Stimulated activated naive CD8-positive, alpha-beta T cell treated with anti-CD3 and anti-CD28 coated beads, Interleukin-15, Interleukin-2, amounts not matched to agents 100 U/mL and 50 U/mL, for 24 hours (primary cell): ENCODE measurements at regions not wholly inside any gene's neighbourhood (a gene's known extent, or its start where the extent isn't known, plus 50 kb on each side); places are given as distances from the start of the nearest gene placed in this dataset.

Experiments
- ATAC-seq: fragments of 150-1000 bp; cut with Tn5 transposase; one replicate; pipeline ENCODE4 v1.10.0; 2021
- DNase-seq: peaks from one replicate; pipeline ENCODE4 v3.0.0; 2021

DNA sequence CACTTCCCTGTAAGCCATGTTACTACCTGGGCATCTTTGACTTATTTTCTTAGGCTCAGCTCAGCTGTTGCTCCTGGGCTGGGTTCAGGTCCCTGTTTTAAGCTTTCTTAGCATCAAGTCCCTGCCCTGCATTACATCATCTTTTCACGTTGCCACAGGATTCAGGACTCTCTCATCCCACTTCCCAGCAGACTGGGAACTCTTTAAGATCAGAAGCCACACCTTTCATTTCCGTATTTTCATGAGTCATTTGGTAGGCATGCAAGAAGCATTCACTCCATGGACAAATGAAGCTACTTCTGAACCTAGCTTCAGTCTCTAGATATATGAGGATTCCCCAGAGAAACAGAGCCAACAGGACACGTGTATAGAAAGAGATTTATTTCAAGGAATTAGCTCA lies 726.8 kb downstream of the VRK1 start:
- no peak for DNase-seq
- no peak for ATAC-seq

DNA sequence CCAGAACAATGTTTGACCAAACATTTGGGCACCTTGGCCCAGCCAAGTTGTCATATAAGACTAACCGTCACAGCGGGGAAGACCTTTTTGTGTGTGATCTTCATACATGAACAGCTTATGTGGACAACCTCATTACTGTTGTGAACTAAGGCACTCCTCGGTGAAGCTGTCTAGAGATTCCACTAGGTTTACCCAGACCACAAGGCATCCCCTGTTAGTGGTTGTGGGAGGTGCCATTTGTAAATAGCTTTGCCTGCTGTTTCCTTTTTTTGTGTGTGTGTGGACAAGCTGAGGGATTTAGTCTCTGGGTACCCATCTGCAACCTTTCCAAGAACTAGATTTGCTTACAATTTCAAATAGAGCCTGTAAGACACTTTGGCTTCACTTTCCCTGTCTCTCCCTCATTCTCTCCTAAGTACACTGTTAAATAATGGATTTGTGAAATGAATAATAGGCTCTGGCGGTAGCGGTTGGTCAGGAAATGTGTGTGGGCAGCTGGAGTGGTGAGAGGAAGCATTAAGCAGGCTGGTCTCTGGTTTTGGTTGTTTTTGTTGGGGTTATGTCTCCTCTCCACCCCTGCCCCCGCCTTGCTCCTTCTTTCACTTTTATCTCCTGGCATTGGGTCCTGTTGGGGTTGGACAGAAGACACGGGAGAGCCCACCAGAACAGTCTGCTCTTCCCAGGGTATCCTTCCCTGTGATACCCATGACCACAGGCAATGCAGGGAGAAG lies 727.6 kb downstream of the VRK1 start:
- no peak for ATAC-seq

DNA sequence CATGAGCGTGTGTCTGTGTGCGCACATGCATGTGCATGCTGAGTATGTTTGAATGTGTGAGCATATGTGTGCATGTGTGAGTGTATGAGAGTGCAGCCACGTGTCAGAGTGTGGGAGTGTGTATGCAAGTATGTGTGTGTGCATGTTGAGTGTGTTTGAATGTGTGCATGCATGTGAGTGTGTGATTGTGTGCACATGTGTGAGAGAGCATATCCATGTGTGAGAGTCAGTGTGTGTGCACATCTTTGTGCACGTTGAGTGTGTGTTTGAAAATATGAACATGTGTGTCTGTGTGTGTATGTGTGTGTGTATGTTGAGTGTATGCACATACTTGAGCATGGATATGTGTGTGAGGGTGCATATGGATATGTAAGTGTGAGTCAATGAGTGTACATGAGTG lies 730.8 kb downstream of the VRK1 start:
- DNase-seq (no peak), ATAC-seq (no peak)

More for the DNA sequence above, 727.6 kb downstream of the VRK1 start:
- no peak for DNase-seq

- ATAC-seq (no peak), DNase-seq (no peak)
Measured at GRCh38 chr14:97532052-97532451, 734.9 kb downstream of the VRK1 start.

DNA sequence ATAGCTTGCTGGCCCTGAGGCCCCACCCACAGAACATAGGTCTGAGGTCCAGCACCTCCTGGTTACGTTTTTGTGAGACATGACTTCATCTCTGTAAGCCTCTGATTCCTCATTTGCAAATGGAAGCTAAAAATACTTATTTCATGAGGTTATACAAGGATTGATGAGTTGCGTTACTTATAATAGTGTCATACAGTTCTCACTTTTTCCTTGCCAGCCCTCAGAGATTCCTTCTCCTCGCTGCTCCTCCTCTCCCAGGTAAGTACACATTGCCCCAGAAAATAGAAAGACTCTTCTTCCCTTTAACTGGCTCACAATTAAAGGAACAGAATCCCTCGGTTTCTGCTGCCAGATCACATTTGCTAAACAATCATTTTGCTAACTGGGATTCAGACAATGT lies 739.2 kb downstream of the VRK1 start:
- no peak for DNase-seq
- no peak for ATAC-seq

GRCh38 chr14:97538749-97539410 lies 741.7 kb downstream of the VRK1 start:
- ATAC-seq (no peak), DNase-seq (no peak)

GRCh38 chr14:97539411-97539795 lies 742.2 kb downstream of the VRK1 start:
- DNase-seq (no peak), ATAC-seq (no peak)

- ATAC-seq: no peak
- no peak for DNase-seq
Measured at GRCh38 chr14:97539884-97540283, 742.7 kb downstream of the VRK1 start.

DNA sequence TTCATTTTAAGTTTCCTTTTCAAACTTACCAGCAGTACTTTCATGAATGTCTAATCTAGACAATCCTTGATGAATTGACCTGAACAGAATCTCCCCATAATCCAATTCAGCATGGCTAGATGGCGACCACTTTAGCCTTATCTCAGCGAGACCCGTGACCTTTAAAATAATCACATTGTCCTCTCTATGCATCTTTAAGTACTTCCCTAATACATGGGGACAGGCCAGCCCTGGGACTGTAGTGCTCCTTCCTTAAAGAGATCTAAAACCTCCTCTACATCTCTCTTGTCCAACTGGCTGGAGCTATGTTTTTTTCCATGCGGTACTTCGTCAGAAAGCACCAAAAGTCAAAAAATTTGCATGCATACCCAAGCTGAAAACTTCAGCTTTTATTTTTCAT lies 746.0 kb downstream of the VRK1 start:
- ATAC-seq (no peak), DNase-seq (no peak)

DNA sequence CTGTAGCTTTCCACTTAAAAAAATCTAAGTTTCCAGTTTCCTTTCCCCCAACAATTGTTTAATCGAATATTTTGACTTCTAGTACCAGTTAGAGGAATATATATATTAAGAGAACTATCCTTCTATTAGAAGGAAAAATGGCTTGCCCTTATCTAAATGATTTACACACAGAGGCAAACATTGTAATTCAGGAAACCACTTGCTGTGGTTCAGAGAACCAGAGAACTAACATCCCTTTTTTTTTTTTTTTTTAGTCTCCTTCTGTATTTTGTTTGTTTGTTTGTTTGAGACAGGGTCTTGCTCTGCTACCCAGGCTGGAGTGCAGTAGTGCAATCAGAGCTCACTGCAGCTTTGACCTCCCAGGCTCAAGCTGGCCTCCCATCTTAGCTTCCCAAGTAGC lies 746.6 kb downstream of the VRK1 start:
- DNase-seq: no peak
- ATAC-seq: no peak

GRCh38 chr14:97544571-97544970 lies 747.4 kb downstream of the VRK1 start:
- DNase-seq (no peak), ATAC-seq (no peak)

DNA sequence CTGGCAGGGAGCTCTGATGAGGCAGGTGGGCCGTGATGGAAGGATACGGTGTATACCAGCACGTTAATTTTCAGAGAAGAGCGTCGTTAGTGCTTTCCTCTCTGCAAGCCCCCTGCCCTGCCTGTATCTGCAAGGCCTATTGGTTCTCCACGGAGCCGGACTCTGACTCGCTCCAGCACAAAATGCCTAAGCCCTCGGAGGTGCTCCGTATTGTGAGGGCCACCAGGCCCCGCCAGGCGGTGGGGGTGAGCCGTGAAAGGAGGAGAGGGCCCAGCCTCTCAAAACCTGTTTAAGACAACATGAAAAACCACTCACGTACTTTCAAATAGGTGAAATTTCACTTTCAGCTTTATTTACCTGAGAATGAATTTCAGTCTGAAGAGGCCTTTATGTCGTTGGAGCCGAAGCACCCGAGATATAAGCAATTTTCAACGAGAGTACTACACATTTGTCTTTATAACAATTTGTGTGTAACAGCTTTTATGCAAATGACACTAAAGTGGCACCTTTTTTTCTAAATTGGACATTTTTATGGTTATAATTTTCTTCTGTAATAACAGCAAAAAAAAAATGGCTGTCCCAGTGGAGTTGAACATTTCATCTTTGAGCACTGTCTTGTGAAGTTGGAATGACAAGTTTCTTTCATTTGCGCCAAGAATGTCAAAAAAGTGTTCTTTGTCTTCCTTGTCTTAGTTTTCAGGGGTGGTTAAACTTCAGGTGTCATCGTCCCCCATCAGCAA lies 749.5 kb downstream of the VRK1 start:
- ATAC-seq (no peak), DNase-seq (no peak)

- ATAC-seq: no peak
Measured at GRCh38 chr14:97550463-97550862, 753.3 kb downstream of the VRK1 start.

DNA sequence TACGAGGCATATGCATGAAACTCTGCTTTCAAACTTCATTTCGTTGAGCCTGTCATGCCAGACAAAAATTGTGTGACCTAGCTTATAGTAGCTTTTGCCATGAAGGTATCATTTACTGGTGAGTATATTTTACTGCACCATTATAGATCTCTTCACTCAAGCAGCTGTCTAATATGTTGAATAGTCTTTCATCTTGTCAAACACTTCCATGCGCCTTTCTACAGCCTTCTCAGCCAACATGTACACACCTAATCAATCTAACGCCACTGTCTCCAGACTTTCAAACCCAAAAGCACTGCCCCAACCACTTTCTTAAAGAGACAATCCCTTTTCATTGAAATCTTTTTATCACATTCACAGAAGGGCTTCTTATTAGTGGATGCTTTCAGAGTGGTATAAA lies 757.4 kb downstream of the VRK1 start:
- DNase-seq (no peak), ATAC-seq (no peak)

More at GRCh38 chr14:97550463-97550862, 753.3 kb downstream of the VRK1 start:
- no peak for DNase-seq

DNA sequence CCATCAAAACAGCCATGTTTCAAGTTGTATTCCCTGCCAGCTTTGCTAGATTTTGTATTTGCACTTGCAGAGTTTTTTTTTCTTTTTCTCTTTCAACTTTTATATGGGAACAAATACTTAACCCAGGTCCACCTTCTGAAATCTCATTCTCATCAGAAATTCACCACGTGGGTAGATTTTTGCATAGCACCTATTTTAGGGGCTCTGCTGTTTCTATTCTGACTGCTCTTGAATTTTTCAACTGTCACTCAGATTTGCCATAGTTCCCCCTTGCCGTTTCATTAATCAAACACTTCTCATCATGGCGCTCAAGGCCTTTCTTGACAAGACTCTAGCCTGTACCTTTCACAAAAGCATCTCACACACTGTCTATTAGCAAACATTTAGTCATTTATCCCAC lies 767.2 kb downstream of the VRK1 start:
- ATAC-seq (no peak), DNase-seq (no peak)

DNA sequence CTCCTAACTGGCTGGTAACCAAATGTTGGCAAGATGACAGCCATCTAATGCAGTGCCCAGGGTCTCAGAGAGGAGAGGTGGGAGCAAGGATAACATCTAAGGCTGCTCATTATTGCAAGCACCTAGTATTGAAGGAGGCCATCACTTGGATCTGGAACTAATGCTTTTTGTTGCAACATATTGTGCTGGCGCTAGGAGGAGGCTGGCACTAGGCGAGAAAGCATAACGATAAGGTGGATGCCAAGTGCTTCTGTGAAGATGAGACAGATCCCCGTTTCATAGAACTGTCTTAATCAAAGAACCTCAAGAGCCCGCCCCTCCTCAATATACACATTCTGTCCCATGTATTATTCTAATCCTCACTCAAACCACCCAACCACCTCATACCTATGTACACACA lies 774.0 kb downstream of the VRK1 start:
- DNase-seq: no peak
- no peak for ATAC-seq

GRCh38 chr14:97571866-97572555 lies 774.8 kb downstream of the VRK1 start:
- no peak for DNase-seq
- ATAC-seq: no peak

DNA sequence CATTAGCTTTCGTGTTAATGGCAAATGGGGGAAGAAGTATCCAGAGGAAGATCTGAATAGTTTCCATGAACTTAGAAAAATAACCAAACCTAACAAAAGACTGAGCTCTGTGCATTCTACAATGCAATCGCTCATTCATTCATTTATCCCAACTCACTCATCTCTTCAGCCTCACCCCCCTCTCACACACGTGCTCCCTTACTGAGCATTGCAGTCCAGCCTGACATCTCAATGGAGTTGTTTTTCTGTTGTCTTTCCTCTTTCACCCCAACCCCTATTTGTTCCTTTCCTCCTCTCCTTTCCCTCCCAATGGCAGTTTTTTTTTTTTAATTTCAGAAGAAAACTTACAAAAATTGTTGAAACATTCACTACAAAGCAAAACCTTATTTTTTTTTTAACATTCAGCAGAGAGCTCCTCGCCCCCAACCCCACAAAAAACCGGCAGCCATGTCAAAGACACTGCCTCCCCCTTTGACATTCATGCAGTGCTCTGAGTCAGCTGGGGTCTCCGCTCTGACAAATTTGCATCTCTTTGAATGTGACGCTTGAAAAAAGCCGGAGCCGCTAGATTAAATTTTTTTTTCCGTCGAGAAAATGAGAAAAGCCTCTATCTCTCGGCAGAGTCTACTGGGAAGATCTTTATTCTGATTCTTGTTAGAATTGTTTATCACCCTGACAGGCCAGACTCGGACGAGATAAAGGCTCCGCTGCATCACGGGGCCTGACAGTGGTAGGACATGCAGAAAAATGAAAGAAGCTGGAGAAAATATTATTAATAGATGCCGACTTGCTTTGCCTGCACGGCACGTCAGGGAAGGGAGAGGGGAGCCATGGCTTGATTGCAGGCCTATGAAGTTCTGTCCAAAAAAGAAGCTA lies 775.6 kb downstream of the VRK1 start:
- ATAC-seq: no peak
- DNase-seq: no peak

GRCh38 chr14:97575677-97576076 lies 778.5 kb downstream of the VRK1 start:
- ATAC-seq: no peak

GRCh38 chr14:97578982-97579548 lies 781.9 kb downstream of the VRK1 start:
- no peak for DNase-seq
- no peak for ATAC-seq

More at GRCh38 chr14:97575677-97576076, 778.5 kb downstream of the VRK1 start:
- no peak for DNase-seq

DNA sequence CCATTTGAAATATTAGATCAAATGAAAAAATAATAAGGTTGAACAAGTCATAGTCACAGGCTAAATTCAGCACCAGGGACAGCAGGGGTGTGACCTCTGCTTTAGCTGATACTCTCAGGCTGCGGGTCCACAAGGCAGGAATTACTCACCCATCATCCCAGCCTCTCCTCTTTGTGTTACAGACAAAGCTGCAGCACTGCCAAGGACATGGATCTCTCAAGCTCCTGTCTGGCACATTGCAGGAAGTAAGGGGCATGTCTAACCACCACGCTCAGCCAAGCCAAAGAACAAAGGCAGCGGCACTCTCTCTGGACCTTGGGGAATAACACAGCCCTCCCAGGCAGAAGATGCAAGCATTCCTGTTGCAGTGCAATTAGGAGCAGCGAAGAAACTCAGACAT lies 783.8 kb downstream of the VRK1 start:
- ATAC-seq: no peak
- DNase-seq: no peak
